GM11168 (cell line): ENCODE measurements at regions not wholly inside any gene's neighbourhood (a gene's known extent, or its start where the extent isn't known, plus 50 kb on each side); places are given as distances from the start of the nearest gene placed in this dataset.
"Not testable (repeated sequence)": the region's sequence is repeated elsewhere in the genome, so short reads cannot be mapped to it uniquely, and the experiment has no call there.

Experiments used
- in situ Hi-C: fragments of 300-500 bp; cut with MboI; formaldehyde crosslinking; loops from one replicate; pipeline ENCODE4 v1.12.0; 2022; ENCODE audit warnings: low sequenced_read_pairs; ENCODE audit not compliant: unreplicated experiment

DNA sequence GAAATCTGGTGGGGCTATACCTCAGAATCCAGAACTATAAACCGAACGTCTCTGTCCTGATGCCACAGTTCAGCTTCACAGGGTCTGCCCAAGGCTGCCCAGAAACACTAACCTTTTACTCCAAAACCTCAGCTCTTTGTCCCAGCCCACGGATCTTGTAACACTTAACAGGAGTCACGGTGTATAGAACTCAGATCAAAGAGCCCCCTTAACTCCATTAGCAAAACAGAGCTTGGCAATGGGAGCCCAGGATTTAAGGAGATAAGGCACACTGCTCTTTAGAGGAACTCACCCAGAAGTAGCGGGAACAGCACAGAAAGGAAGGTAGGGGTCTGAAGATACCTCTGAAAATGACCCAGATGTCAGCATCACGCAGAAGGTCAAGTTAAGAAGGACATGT lies 68.8 kb upstream of the SOX14 start:
- in situ Hi-C loops: loop anchor here (25.0 kb wide), 1 partner anchor 583 kb away; no protein-coding TSS in a partner anchor

- in situ Hi-C loops: no loop called here
Observed at GRCh38 chr3:137709011-137709601, 55.0 kb upstream of the SOX14 start.

- in situ Hi-C loops: not testable (repeated sequence)
Observed at GRCh38 chr3:137713965-137714364, 50.1 kb upstream of the SOX14 start.
